B cell (primary cell): ENCODE measurements at regions not wholly inside any gene's neighbourhood (a gene's known extent, or its start where the extent isn't known, plus 50 kb on each side); places are given as distances from the start of the nearest gene placed in this dataset.

Experiments
- ATAC-seq: fragments of 200-7000 bp; cut with Tn5 transposase; one replicate; pipeline ENCODE4 v1.10.0; 2021; ENCODE audit warnings: low read depth, mild to moderate bottlenecking, moderate number of reproducible peaks, moderate library complexity
- CTCF ChIA-PET: fragments of 350-600 bp; sonication (Branson Sonifier 250); formaldehyde crosslinking; loops from one replicate; lab custom pipeline; 2021; ENCODE audit warnings: antibody characterized with exemption, inconsistent platforms; lab: Charles Lee
- POLR2A ChIA-PET: fragments of 350-600 bp; sonication (Branson Sonifier 250); formaldehyde crosslinking; loops from one replicate; lab custom pipeline; 2021; ENCODE audit warnings: antibody characterized with exemption; lab: Charles Lee
- DNase-seq: peaks from one replicate; pipeline ENCODE4 v3.0.0; 2013
- H2AFZ ChIP-seq: 2 replicates; pipeline ENCODE4 v1.6.1; 2012; ENCODE audit warnings: mild to moderate bottlenecking, low read depth, low read length; ENCODE audit not compliant: insufficient read depth, poor library complexity, severe bottlenecking
- H3K27ac ChIP-seq, 2 donors: 1 replicate in 1 of 2; 2 replicates in 1 of 2; pipeline ENCODE4 v1.5.1; 2012 to 2013; ENCODE audit warnings: low read length in 2 of 2, mild to moderate bottlenecking in 2 of 2, moderate library complexity in 1 of 2
- H3K27me3 ChIP-seq, 4 experiments: fragments of 200-600 bp in 1 of 4; sonication (generic) in 1 of 4; replicated peaks in 1 of 4; 1 replicate in 2 of 4; 2 replicates in 2 of 4; pipeline versions ENCODE4 v1.6.1 to v1.7.0; 2013 to 2016; ENCODE audit warnings: low read length in 3 of 4, mild to moderate bottlenecking in 2 of 4, mixed read lengths in 1 of 4, moderate library complexity in 1 of 4; ENCODE audit not compliant: insufficient read depth in 4 of 4, control insufficient read depth in 3 of 4; ENCODE audit errors: control extremely low read depth in 1 of 4
- H3K36me3 ChIP-seq, 2 experiments: replicated peaks in 1 of 2; 1 replicate in 1 of 2; 2 replicates in 1 of 2; pipeline versions ENCODE4 v1.6.1 to v1.7.1; 2013; ENCODE audit warnings: low read length in 1 of 2; ENCODE audit not compliant: insufficient read depth in 2 of 2, control insufficient read depth in 1 of 2; ENCODE audit errors: control extremely low read depth in 1 of 2, extremely low read depth in 1 of 2
- H3K4me1 ChIP-seq, 2 donors: fragments of 200-600 bp in 1 of 2; sonication (generic) in 1 of 2; 1 replicate in 1 of 2; 2 replicates in 1 of 2; pipeline versions ENCODE4 v1.5.1 to v1.6.1; 2013 to 2017; ENCODE audit warnings: low read length in 2 of 2; ENCODE audit not compliant: control insufficient read depth in 2 of 2, insufficient read depth in 2 of 2
- H3K4me2 ChIP-seq: replicated peaks from 2 replicates; pipeline ENCODE3; 2012; ENCODE audit warnings: mild to moderate bottlenecking, low read depth, low read length; ENCODE audit not compliant: poor library complexity, severe bottlenecking
- H3K4me3 ChIP-seq, 5 experiments: fragments of 200-600 bp in 1 of 5; sonication (generic) in 1 of 5; 1 replicate in 3 of 5; 2 replicates in 2 of 5; pipeline versions ENCODE4 v1.5.1 to v1.7.0; 2011 to 2016; ENCODE audit warnings: low read length in 4 of 5, mild to moderate bottlenecking in 4 of 5, low read depth in 2 of 5, control low read depth in 1 of 5, moderate library complexity in 1 of 5; ENCODE audit not compliant: insufficient read depth in 1 of 5; ENCODE audit errors: control extremely low read depth in 1 of 5, extremely low read depth in 1 of 5
- H3K79me2 ChIP-seq: fragments of 200-600 bp; sonication (generic); one replicate; pipeline ENCODE4 v1.6.0; 2016; ENCODE audit warnings: low read length; ENCODE audit not compliant: control insufficient read depth, insufficient read depth
- H3K9ac ChIP-seq: fragments of 200-600 bp; sonication (generic); 2 replicates; pipeline ENCODE4 v1.6.1; 2017; ENCODE audit warnings: mild to moderate bottlenecking, low read length, moderate library complexity
- H3K9me3 ChIP-seq, 3 donors: one replicate each; pipeline versions ENCODE4 v1.6.1 to v1.7.1; 2013; ENCODE audit warnings: low read length in 2 of 3; ENCODE audit not compliant: control insufficient read depth in 2 of 3, insufficient read depth in 1 of 3; ENCODE audit errors: control extremely low read depth in 1 of 3
- H4K20me1 ChIP-seq: 2 replicates; pipeline ENCODE4 v1.6.0; 2012; ENCODE audit warnings: mild to moderate bottlenecking, low read length; ENCODE audit not compliant: insufficient read depth, control insufficient read depth, poor library complexity, severe bottlenecking
- H3K27ac Mint-ChIP-seq: one replicate; pipeline ENCODE4 v1.8.0; 2021; ENCODE audit warnings: mixed read lengths
- H3K27me3 Mint-ChIP-seq: one replicate; pipeline ENCODE4 v1.8.0; 2021; ENCODE audit warnings: mixed read lengths
- H3K4me1 Mint-ChIP-seq: one replicate; pipeline ENCODE4 v1.8.0; 2021; ENCODE audit warnings: mixed read lengths
- H3K4me3 Mint-ChIP-seq: one replicate; pipeline ENCODE4 v1.8.0; 2021; ENCODE audit warnings: mixed read lengths
- H3K9me3 Mint-ChIP-seq: one replicate; pipeline ENCODE4 v1.8.0; 2022; ENCODE audit warnings: mixed read lengths; ENCODE audit not compliant: insufficient read depth
- EZH2 ChIP-seq: IDR thresholded peaks from 2 replicates; pipeline ENCODE4 v1.6.1; 2012; ENCODE audit warnings: borderline replicate concordance, low read depth, mild to moderate bottlenecking, moderate library complexity, low read length; ENCODE audit not compliant: insufficient read depth, poor library complexity, severe bottlenecking
- WGBS: methylation state at CpG from one replicate; pipeline ENCODE4 v1.1.5; 2013; ENCODE audit warnings: missing lambda C conversion rate; ENCODE audit not compliant: insufficient coverage; 5-methylcytosine and 5-hydroxymethylcytosine counted together
- intact Hi-C: fragments of 100-400 bp; cut with micrococcal nuclease; formaldehyde crosslinking; loops from one replicate; pipeline ENCODE4 v1.10.0; 2022
- TF ChIP-seq, protein P1 (sequence below): fragments of 200-600 bp; IDR thresholded peaks from one replicate; pipeline ENCODE4 v1.8.0; 2022; ENCODE audit warnings: antibody characterized with exemption, mild to moderate bottlenecking

DNA sequence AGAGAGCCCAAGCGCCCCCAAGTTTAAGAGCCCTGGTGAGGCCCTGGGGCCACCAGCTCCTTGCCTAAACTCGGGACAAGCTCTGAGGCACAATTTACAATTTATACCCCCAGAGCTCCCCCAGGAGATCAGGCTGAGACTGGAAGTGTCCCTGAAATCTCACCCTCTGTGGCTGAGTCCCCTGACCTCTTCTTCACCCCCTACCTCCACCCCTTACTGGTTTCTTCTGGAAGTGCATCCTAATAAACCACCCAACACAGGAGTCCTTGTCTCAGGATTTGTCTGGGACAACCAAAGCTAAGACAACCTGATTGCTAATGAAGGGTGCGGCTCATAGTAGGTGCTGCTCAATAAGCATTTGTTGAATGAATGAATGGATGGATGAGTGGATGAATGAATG lies 206.4 kb downstream of the BCL11B start:
- H3K79me2 ChIP-seq: no peaks in the 10 kb centered on the region
- no peaks in the 10 kb centered on the region for H3K4me1 ChIP-seq
- no peak for ATAC-seq
- no peak for DNase-seq
- ChIA-PET POLR2A (no interaction called here), CTCF (no interaction called here)
- WGBS: 79% methylated on average over 3 of the region's 3 CpGs
- Mint-ChIP-seq H3K27me3 (no peaks in the 10 kb centered on the region), H3K4me1 (no peaks in the 10 kb centered on the region), H3K9me3 (no peaks in the 10 kb centered on the region), H3K4me3 (no peak overlapping the region), H3K27ac (no peak overlapping the region)
- no peaks in the 10 kb centered on the region for H4K20me1 ChIP-seq
- H3K36me3 ChIP-seq: no peaks in the 10 kb centered on the region
- intact Hi-C loops: no loop called here
- no peak overlapping the region for H3K4me2 ChIP-seq
- TF ChIP-seq EZH2: no peak
- TF ChIP-seq, protein P1, sequence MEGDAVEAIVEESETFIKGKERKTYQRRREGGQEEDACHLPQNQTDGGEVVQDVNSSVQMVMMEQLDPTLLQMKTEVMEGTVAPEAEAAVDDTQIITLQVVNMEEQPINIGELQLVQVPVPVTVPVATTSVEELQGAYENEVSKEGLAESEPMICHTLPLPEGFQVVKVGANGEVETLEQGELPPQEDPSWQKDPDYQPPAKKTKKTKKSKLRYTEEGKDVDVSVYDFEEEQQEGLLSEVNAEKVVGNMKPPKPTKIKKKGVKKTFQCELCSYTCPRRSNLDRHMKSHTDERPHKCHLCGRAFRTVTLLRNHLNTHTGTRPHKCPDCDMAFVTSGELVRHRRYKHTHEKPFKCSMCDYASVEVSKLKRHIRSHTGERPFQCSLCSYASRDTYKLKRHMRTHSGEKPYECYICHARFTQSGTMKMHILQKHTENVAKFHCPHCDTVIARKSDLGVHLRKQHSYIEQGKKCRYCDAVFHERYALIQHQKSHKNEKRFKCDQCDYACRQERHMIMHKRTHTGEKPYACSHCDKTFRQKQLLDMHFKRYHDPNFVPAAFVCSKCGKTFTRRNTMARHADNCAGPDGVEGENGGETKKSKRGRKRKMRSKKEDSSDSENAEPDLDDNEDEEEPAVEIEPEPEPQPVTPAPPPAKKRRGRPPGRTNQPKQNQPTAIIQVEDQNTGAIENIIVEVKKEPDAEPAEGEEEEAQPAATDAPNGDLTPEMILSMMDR: no peak
- H3K27me3 ChIP-seq: no peaks in the 10 kb centered on the region
- no peak overlapping the region for H2AFZ ChIP-seq
- no peak overlapping the region for H3K9ac ChIP-seq
- H3K27ac ChIP-seq: no peak overlapping the region
- H3K9me3 ChIP-seq: peaks cover 0 to 42% (median 0%) of the 10 kb centered on the region in 3 donors
- H3K4me3 ChIP-seq: no peak overlapping the region

DNA sequence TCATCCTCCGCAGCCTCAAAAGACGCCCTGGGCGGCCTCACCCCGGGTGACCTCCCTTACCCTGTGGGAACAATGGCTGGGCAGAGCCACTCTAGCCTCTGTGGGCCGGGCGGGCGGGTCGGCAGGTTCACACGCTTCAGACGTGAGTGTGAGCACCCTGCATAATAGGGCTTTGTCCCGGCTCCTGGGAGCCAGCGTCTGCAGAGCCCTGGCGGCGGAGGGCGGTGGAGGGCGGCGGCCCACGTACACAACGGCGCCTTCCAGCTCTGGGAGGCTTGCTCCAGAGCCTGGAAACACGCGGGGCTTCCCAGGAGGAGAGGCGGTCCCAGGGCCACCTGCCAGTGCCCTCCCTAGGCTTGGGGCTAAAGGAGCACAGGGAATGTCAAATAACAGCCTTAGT lies 205.6 kb downstream of the BCL11B start:
- Histone ChIP-seq H3K27me3 (no peaks in the 10 kb centered on the region), H3K4me2 (no peak overlapping the region), H3K27ac (no peak overlapping the region), H2AFZ (no peak overlapping the region), H3K36me3 (no peaks in the 10 kb centered on the region), H3K4me3 (no peak overlapping the region), H3K79me2 (no peaks in the 10 kb centered on the region), H3K9me3 (peaks cover 0 to 46% (median under 1%) of the 10 kb centered on the region in 3 donors), H4K20me1 (no peaks in the 10 kb centered on the region), H3K9ac (no peak overlapping the region), H3K4me1 (no peaks in the 10 kb centered on the region)
- DNase-seq (no peak), ATAC-seq (no peak)
- ChIA-PET CTCF (no interaction called here), POLR2A (no interaction called here)
- WGBS: 93% methylated on average over 23 of the region's 23 CpGs
- Mint-ChIP-seq H3K4me1 (no peaks in the 10 kb centered on the region), H3K9me3 (no peaks in the 10 kb centered on the region), H3K27me3 (no peaks in the 10 kb centered on the region), H3K27ac (no peak overlapping the region), H3K4me3 (no peak overlapping the region)
- TF ChIP-seq, protein P1: no peak
- TF ChIP-seq EZH2: no peak
- intact Hi-C loops: no loop called here
